Hepatocyte (in vitro differentiated cells): ENCODE measurements at regions not wholly inside any gene's neighbourhood (a gene's known extent, or its start where the extent isn't known, plus 50 kb on each side); places are given as distances from the start of the nearest gene placed in this dataset.

Experiments used
- CTCF ChIP-seq: fragments of 200-600 bp; sonication (generic); IDR thresholded peaks from 2 replicates; pipeline ENCODE4 v1.5.1; 2016; ENCODE audit warnings: antibody characterized with exemption, mild to moderate bottlenecking; ENCODE audit not compliant: poor library complexity
- EZH2 ChIP-seq: fragments of 200-600 bp; sonication (generic); IDR thresholded peaks from 2 replicates; pipeline ENCODE4 v1.6.1; 2016; ENCODE audit warnings: antibody characterized with exemption, mild to moderate bottlenecking, borderline replicate concordance
- EZH2phosphoT487 ChIP-seq: fragments of 200-600 bp; sonication (generic); IDR thresholded peaks from one replicate; pipeline ENCODE4 v1.6.1; 2018; ENCODE audit warnings: antibody characterized with exemption, mild to moderate bottlenecking, low read depth, moderate library complexity; ENCODE audit not compliant: unreplicated experiment, severe bottlenecking

GRCh38 chr7:56222866-56223265, 106.6 kb upstream of the NUPR2 start:
- TF ChIP-seq CTCF: no peak
- TF ChIP-seq EZH2: no peak
- TF ChIP-seq EZH2phosphoT487: no peak
